Astrocyte of the spinal cord (primary cell): ENCODE measurements at regions not wholly inside any gene's neighbourhood (a gene's known extent, or its start where the extent isn't known, plus 50 kb on each side); places are given as distances from the start of the nearest gene placed in this dataset.

Experiments
- DNase-seq: peaks from one replicate; pipeline ENCODE4 v3.0.0; 2011; ENCODE audit warnings: low read depth, low spot score
- H3K4me3 ChIP-seq: 2 replicates; pipeline ENCODE4 v1.5.1; 2011; ENCODE audit warnings: low read depth, mild to moderate bottlenecking, low read length, moderate library complexity
- in situ Hi-C: cut with HindIII; loops from 2 replicates; pipeline ENCODE4 v1.10.0; 2017; ENCODE audit warnings: low sequenced_read_pairs
- TF ChIP-seq, protein P1 (sequence below): IDR thresholded peaks from 2 replicates; pipeline ENCODE4 v1.5.1; 2012; ENCODE audit warnings: low read depth, mild to moderate bottlenecking, low read length, inconsistent platforms

DNA sequence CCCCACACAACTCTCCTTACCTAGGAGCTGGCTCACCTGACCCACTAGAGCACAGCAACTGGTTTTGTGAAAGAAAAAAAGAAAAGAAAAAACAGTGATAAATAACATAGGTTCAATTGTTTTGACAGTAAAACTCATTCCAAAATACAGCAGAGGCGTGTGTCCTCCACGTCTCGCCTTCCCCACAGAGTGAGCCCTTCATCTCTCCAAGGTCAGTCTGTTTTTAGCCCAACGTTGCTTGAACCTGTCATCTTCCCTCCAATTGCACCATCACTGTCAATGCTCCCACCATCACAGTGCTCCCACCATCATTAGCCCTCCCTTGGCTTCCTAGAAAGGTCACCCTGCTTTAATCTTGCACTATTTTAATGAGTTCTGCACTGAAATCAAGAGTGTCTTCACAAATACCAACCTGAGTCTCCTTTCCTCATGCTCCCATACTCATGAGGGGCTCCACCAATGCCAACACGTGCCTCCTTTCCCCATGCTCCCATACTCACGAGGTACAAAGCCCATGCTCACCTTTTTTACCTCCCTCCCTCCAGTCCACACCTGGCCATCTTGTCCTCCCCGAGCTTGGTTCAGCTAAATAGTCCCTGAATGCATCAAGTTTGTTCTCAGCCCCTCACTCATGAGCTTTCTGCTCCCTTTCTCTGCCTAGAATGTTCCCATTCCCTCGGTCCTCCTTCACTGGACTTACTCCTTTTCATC is 103.7 kb downstream of the IRS2 start:
- TF ChIP-seq, protein P1, sequence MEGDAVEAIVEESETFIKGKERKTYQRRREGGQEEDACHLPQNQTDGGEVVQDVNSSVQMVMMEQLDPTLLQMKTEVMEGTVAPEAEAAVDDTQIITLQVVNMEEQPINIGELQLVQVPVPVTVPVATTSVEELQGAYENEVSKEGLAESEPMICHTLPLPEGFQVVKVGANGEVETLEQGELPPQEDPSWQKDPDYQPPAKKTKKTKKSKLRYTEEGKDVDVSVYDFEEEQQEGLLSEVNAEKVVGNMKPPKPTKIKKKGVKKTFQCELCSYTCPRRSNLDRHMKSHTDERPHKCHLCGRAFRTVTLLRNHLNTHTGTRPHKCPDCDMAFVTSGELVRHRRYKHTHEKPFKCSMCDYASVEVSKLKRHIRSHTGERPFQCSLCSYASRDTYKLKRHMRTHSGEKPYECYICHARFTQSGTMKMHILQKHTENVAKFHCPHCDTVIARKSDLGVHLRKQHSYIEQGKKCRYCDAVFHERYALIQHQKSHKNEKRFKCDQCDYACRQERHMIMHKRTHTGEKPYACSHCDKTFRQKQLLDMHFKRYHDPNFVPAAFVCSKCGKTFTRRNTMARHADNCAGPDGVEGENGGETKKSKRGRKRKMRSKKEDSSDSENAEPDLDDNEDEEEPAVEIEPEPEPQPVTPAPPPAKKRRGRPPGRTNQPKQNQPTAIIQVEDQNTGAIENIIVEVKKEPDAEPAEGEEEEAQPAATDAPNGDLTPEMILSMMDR: no peak
- DNase-seq: no peak
- in situ Hi-C loops: no loop called here

DNA sequence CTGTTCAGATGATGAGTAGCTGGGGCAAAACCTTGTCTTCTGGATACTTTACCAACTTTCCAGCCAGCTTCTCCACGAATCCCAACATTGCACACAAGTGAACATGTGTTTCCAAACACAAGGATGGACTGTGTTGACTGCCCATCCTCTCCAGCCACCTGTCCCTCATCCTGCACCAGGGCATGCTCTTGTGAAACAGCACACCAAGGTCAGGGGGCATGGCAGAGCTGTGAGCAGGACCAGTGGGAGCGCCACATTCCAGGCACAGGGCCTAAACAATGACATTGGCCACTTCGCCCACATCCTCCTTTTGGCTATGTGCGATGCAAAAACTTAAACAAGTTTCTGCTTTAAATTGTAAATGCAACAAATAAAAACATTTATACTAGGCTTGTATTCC is 105.5 kb downstream of the IRS2 start:
- TF ChIP-seq, protein P1: no peak
- H3K4me3 ChIP-seq: no peak overlapping the region
- in situ Hi-C loops: no loop called here
- no peak for DNase-seq

More for the DNA sequence above, 103.7 kb downstream of the IRS2 start:
- H3K4me3 ChIP-seq: no peak overlapping the region

DNA sequence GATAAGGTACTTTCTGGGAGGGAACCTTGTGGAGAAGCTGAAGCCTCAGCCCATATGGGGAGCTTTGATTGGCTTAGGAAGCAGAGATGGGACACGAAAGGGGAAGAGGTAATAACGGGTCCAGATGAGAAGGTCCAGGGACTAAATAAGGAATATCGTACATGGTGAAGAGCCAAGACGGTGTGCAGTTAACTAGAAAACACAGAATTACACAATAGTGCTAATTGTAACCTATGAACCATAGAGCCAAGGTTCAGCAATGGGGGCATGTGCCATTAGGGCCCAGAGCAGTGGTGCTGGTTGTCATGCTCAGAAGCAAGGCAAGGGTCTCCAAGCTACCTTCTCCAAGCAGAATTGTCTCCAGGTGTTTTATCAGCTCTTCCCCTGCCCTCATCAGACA is 106.1 kb downstream of the IRS2 start:
- in situ Hi-C loops: no loop called here
- TF ChIP-seq, protein P1: no peak

DNA sequence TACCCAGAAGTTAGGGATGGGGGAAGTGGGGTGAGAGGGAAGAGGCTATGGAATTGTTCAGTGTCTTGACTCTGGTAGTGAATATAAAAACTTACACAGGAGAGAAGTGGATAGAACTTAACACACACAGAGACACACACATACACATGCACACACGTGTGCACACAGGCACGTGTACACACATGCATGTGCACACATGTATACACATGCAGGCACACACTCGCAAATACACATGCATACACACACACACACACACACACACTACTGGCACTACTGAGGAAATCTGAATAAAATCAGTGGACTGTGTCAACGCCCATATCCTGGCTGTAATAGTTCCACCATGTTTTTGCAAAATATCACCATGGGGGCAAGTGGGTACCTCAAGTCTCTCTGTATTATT is 107.9 kb downstream of the IRS2 start:
- no peak for DNase-seq
- TF ChIP-seq, protein P1: no peak
- in situ Hi-C loops: no loop called here
- H3K4me3 ChIP-seq: no peak overlapping the region

More for the DNA sequence above, 106.1 kb downstream of the IRS2 start:
- H3K4me3 ChIP-seq: no peak overlapping the region
- no peak for DNase-seq

DNA sequence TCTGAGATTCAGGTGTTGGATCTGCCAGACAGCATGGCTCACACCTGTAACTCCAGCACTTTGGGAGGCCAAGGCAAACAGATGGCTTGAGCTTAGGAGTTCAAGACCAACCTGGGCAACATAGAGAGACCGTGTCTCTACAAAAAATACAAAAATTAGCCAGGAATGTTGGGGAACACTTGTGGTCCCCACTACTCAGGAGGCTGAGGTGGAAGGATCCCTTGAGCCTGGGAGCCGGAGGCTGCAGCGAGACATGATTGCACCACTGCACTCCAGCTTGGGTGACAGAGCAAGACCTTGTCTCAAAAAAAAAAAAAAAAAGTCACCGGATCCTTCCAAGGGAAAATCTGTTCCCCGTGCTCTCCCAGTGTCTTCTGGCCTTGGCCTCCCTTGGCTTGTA is 109.2 kb downstream of the IRS2 start:
- no peak overlapping the region for H3K4me3 ChIP-seq
- DNase-seq: no peak
- TF ChIP-seq, protein P1: no peak
- in situ Hi-C loops: no loop called here

DNA sequence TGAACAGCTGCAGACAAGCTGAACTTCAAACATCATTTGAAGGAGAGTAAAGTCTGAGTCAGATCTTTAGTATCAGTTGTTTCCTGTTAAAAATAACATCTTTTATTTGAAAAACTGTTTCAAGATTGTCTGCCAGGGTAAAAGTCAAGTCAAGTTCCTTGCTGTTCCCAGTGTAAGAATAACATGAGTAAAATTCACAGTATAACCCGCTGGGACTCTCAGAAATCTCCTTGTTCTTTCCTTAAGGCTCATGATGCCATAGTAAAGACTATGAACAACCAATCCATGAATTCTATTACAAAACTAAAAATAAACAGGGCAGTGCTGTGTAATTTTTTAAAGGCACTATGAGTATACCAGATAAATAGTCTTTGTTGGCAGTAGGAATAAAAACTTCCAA is 112.9 kb downstream of the IRS2 start:
- in situ Hi-C loops: no loop called here
- peak; percentile 74 for DNase-seq
- H3K4me3 ChIP-seq: no peak overlapping the region
- TF ChIP-seq, protein P1: no peak
